ENCODE measurements at regions not wholly inside any gene's neighbourhood (a gene's known extent, or its start where the extent isn't known, plus 50 kb on each side); places are given as distances from the start of the nearest gene placed in this dataset.
A peak's percentile ranks its signal among the peaks of the same experiment; 100 is the strongest.

GRCh38 chr1:173332026-173332425 lies 124.9 kb upstream of the TNFSF4 start:
- Histone ChIP-seq H4K5ac (ENCODE audit: low read depth, low read length) (no peak overlapping the region), H3K4me3 (ENCODE audit: insufficient read depth, low read depth, low read length) (no peak overlapping the region), H3K23ac (ENCODE audit: low read depth, low read length) (no peak overlapping the region), H4K91ac (ENCODE audit: insufficient read depth, low read depth, low read length) (peak overlapping the region; percentile 0; the same call in 1 of the 2 replicates), H2BK5ac (ENCODE audit: low read depth, low read length, poor library complexity, severe bottlenecking) (peak overlapping the region; percentile 1), H2AFZ (replicated peaks; ENCODE audit: low read length, poor library complexity) (peak overlapping the region; percentile 2), H2BK15ac (ENCODE audit: low read depth, low read length) (peak overlapping the region; percentile 24; the same call in 1 of the 3 replicates), H3K18ac (ENCODE audit: low read depth, low read length) (peak overlapping the region; percentile 2; the same call in 1 of the 2 replicates), H4K20me1 (ENCODE audit: insufficient read depth, low read length) (no peaks in the 10 kb centered on the region), H3K4ac (ENCODE audit: low read depth, low read length) (peak overlapping the region; percentile 3; the same call in 1 of the 2 replicates), H3K14ac (replicated peaks; ENCODE audit: low read depth, low read length) (peak overlapping the region; percentile 6; the same call in 1 of the 2 replicates), H3K9me1 (ENCODE audit: insufficient read depth, low read length) (peaks cover 5% of the 10 kb centered on the region; the same call in 1 of the 2 replicates), H3K9me3 (ENCODE audit: control insufficient read depth, insufficient read depth, low read length) (no peaks in the 10 kb centered on the region), H3K56ac (ENCODE audit: extremely low read depth, insufficient read depth, low read length) (no peak overlapping the region), H3K27ac (ENCODE audit: insufficient read depth, low read length) (no peak overlapping the region), H3K4me2 (ENCODE audit: low read depth, low read length) (no peak overlapping the region), H2BK120ac (ENCODE audit: low read depth, low read length) (peak overlapping the region; percentile 7), H2BK20ac (ENCODE audit: low read depth, low read length) (peak overlapping the region; percentile 15; the same call in 1 of the 2 replicates), H3K4me1 (ENCODE audit: control insufficient read depth, insufficient read depth, low read length) (peaks cover 3% of the 10 kb centered on the region; the same call in 1 of the 2 replicates), H3K79me1 (ENCODE audit: low read depth in 1 of 2, low read length in 2 of 2) (no peaks in the 10 kb centered on the region), H2AK5ac (ENCODE audit: low read depth, low read length) (peak overlapping the region; percentile 16), H4K8ac (ENCODE audit: low read depth in 2 of 2, low read length in 2 of 2) (peak overlapping the region; percentile 1 to 15; a peak in 2 of 4 replicates), H3K27me3 (ENCODE audit: control insufficient read depth, insufficient read depth, low read length) (no peaks in the 10 kb centered on the region), H3K36me3 (ENCODE audit: control insufficient read depth, insufficient read depth, low read length) (no peaks in the 10 kb centered on the region), H2AK9ac (replicated peaks; ENCODE audit: low read depth, low read length, poor library complexity) (no peak overlapping the region), H3K9ac (ENCODE audit: low read depth, low read length) (no peak overlapping the region)
- in situ Hi-C loops (cut with MboI; ENCODE audit: low sequenced_read_pairs) (no loop called here), intact Hi-C loops (cut with micrococcal nuclease) (no loop called here), dilution Hi-C loops (cut with HindIII; ENCODE audit: low sequenced_read_pairs, unreplicated experiment) (no loop called here)
- TF ChIP-seq MAFK (IDR thresholded peaks at IDR 0.05; ENCODE audit: low read depth, low read length): no peak
- no peak for TF ChIP-seq MAZ (IDR thresholded peaks at IDR 0.05; ENCODE audit: borderline replicate concordance, low read depth, low read length)
- TF ChIP-seq FOS (IDR thresholded peaks at IDR 0.05; ENCODE audit: low read depth, low read length): no peak
- no peak for TF ChIP-seq RFX5 (IDR thresholded peaks at IDR 0.05; ENCODE audit: low read depth, low read length)
- TF ChIP-seq SMC3 (IDR thresholded peaks at IDR 0.05; ENCODE audit: low read depth, low read length): no peak
- TF ChIP-seq, protein P1, sequence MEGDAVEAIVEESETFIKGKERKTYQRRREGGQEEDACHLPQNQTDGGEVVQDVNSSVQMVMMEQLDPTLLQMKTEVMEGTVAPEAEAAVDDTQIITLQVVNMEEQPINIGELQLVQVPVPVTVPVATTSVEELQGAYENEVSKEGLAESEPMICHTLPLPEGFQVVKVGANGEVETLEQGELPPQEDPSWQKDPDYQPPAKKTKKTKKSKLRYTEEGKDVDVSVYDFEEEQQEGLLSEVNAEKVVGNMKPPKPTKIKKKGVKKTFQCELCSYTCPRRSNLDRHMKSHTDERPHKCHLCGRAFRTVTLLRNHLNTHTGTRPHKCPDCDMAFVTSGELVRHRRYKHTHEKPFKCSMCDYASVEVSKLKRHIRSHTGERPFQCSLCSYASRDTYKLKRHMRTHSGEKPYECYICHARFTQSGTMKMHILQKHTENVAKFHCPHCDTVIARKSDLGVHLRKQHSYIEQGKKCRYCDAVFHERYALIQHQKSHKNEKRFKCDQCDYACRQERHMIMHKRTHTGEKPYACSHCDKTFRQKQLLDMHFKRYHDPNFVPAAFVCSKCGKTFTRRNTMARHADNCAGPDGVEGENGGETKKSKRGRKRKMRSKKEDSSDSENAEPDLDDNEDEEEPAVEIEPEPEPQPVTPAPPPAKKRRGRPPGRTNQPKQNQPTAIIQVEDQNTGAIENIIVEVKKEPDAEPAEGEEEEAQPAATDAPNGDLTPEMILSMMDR (conservative IDR thresholded peaks at IDR 0.05; ENCODE audit: low read depth, low read length): no peak
- no peak for TF ChIP-seq POLR2A (IDR thresholded peaks at IDR 0.05; ENCODE audit: low read depth, low read length)
- TF ChIP-seq CEBPB (IDR thresholded peaks at IDR 0.05; ENCODE audit: low read depth, low read length): 0 out of 2 replicates have a peak, but pooled peaks have one; percentile 11
- no peak for TF ChIP-seq ELK1 (IDR thresholded peaks at IDR 0.05; ENCODE audit: borderline replicate concordance, low read depth, low read length)
- TF ChIP-seq NFE2L2 (IDR thresholded peaks at IDR 0.05; ENCODE audit: low read depth, low read length): no peak
- no peak for TF ChIP-seq CHD1 (IDR thresholded peaks at IDR 0.05; ENCODE audit: low read depth, low read length)
- no peak for TF ChIP-seq RCOR1 (IDR thresholded peaks at IDR 0.05; ENCODE audit: insufficient replicate concordance, low read length)
- 0 out of 2 replicates have a peak, but pooled peaks have one; percentile 7 for TF ChIP-seq RAD21 (IDR thresholded peaks at IDR 0.05; ENCODE audit: low read length)
- no peak for TF ChIP-seq USF2 (IDR thresholded peaks at IDR 0.05; ENCODE audit: low read depth, low read length)
- ChIA-PET CTCF (no interaction called here), POLR2A (ENCODE audit: unreplicated experiment) (no interaction called here)
- DNase-seq (peak; percentile 89), ATAC-seq (ENCODE audit: low read depth) (peak; percentile 83)
- no TSS peak for BruUV-seq (replicated peaks)
- no CpG with 5 or more reads among the region's 2 CpGs for WGBS, 2 experiments (ENCODE audit: extremely low coverage in 2 of 2, insufficient read length in 1 of 2)

Data from IMR-90 (cell line).